Left forelimb (tissue), 1 donor: ENCODE measurements at regions not wholly inside any gene's neighbourhood (a gene's known extent, or its start where the extent isn't known, plus 50 kb on each side); places are given as distances from the start of the nearest gene placed in this dataset.
"Not testable (repeated sequence)": the region's sequence is repeated elsewhere in the genome, so short reads cannot be mapped to it uniquely, and the experiment has no call there.

Experiments used
- DNase-seq: peaks from one replicate; pipeline ENCODE4 v3.0.0-alpha.2; 2018; ENCODE audit warnings: low spot score

DNA sequence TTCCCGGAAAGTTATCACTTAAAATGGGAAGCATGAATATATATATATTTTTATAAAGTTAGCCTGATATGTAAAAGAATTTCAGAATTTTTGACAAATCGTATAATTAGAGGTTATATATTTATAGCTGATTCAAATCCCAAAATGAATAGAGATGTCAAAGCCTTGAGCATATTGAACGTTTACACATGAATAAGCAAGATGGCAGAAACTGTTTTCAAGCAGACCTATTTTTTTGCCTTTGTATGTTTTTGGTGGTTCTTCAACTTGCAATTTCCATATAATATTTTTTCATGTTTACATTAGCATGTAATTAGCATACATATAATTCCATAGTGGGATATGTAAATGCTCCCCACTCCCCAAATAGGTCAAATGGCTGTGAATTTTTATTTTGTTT is 189.9 kb downstream of the PRL start:
- DNase-seq: no peak

DNA sequence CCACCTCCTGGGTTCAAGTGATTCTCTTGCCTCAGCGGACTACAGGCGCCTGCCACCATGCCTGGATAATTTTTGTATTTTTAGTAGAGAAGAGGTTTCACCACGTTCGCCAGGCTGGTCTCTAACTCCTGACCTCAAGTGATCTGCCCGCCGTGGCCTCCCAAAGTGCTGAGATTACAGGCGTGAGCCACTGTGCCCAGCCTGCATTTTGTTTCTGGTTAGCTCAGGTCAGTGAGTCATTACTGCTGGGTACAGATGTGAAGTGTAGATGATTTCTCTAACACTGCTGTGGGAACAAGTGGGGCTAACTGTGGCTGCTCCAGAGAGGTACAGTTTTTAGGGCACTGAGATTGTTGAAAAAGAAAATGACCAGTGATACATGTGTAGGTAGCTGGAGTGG is 188.6 kb downstream of the PRL start:
- no peak for DNase-seq

DNA sequence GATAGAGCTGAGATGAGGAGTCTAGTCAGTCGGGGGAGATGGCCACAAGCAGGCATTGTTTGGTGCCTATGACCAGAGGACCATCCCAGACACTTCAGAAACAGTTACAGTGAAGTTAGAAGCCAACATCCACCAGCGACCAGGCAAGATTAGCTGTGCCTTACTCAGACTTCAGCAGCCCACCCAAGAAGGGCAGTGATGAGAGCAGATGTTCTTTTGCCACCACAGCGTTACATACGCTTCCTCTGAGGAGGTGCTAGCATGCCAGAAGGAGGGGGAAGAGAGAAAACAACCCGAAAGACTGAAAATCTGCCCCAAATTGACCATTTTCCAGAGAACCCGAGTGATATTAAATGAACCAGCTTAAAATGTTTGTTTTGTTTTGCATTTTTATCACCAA is 186.8 kb downstream of the PRL start:
- DNase-seq: no peak

- no peak for DNase-seq
Measured at GRCh38 chr6:22112461-22112860, 184.4 kb downstream of the PRL start.

- no peak for DNase-seq
Measured at GRCh38 chr6:22113026-22113766, 183.6 kb downstream of the PRL start.

GRCh38 chr6:22115559-22115958 is 181.3 kb downstream of the PRL start:
- DNase-seq: no peak

GRCh38 chr6:22117631-22118030 is 179.2 kb downstream of the PRL start:
- no peak for DNase-seq

DNA sequence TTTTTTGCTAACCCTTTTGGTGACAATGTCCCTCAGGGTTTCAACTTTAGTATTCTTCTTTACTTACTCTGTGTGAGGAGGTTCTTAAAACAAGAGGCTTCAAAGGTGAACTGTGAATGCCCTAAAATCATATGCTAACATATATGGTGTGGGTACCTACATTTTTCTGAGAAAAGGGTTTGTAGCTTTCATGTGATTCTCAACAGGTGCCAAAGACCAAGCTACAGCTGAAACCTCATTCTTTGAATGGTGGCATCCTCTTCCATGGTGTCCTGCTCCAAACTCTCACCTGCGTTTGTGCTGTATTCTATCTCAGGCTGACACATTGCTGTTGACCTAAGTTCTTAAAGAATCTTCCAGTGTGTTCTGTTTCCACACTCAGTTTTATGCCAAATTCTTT is 177.3 kb downstream of the PRL start:
- DNase-seq: no peak

DNA sequence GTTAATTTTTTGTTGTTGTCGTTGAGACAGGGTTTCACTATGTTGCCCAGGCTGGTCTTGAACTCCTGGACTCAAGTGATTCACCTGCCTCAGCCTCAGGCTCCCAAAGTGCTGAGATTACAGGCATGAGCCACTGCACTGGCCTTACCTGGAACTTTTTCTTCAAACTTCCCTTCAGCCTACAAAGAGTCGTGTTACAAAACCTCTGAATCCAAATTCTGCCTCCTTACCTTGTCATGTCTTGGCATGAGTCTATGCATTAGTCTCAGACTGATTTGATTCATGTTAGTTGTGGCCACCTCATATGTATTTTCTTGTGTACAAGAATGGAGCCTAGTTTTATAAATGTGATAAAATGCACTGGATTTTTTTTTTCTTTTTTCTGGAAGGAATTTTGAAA is 172.1 kb downstream of the PRL start:
- no peak for DNase-seq

DNA sequence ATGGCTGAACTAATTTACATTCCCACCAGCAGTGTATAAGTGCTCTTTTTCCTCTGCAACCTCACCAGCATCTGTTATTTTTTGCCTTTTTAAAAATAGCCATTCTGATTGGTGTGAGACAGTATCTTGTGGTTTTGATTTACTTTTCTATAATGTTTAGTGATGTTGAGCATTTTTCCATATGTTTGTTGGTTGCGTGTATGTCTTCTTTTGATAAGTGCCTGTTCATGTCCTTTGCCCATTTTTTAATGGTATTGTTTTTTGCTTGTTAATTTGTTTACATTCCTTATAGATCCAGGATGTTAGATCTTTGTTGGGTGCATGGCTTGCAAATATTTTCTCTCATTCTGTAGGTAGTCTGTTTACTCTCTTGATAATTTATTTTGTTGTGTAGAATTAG is 169.9 kb downstream of the PRL start:
- no peak for DNase-seq

DNA sequence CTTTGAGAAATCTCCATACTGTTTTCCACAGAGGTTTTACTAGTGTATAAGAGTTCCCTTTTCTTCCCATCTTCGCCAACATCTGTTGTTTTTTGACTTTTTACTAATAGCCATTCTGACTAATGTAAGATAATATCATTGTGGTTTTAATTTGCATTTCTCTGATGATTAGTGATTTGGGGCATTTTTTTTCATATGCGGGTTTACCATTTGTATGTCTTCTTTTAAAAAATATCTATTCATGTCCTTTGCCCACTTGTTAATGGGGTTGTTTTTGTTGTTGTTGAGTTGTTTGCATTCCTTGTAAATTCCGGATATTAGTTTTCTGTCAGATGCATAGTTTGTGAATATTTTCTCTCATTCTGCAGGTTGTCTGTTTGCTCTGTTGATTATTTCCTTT is 167.1 kb downstream of the PRL start:
- DNase-seq: no peak

GRCh38 chr6:22132656-22133055 is 164.2 kb downstream of the PRL start:
- DNase-seq: no peak

DNA sequence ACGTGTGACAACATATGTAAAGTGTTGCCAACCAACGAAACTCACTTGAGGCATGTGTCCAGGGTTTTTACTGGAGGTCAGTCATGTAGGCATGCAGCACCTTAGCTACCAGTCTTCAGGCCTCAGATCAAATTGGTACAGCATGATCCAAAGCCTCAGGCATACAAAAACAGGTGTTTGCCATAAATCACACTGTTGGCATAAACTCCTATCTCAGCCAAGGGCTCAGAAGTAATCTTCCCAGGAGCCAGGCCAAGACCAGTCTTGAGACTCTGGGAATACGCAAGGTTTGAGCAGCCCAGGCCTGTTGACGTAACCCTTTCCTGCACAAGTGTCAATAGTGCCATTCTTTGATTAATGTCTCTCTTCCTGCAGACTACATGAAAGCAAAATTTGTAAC is 163.5 kb downstream of the PRL start:
- DNase-seq: no peak

DNA sequence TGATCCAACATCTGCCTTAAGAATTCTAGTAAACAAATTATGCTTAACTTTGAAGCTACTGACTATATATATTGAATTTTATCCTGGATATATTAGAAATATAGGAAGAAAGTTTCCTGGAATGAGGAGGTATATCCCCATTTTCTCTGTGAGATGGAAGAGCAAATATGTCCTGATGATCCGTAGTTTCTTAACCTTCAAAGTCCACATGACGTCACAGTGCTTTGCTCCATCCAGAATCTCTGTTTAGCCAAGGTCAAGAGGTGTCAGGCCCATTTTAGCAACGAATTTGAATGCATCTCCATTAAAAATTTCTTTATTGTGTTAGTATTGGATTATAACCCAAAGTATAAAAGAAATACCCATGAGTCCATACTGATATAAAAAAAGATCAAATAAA is 162.5 kb downstream of the PRL start:
- no peak for DNase-seq

- no peak for DNase-seq
Measured at GRCh38 chr6:22135395-22135794, 161.4 kb downstream of the PRL start.

GRCh38 chr6:22140736-22141135 is 156.1 kb downstream of the PRL start:
- not testable (repeated sequence) for DNase-seq

GRCh38 chr6:22141241-22141745 is 155.5 kb downstream of the PRL start:
- no peak for DNase-seq

DNA sequence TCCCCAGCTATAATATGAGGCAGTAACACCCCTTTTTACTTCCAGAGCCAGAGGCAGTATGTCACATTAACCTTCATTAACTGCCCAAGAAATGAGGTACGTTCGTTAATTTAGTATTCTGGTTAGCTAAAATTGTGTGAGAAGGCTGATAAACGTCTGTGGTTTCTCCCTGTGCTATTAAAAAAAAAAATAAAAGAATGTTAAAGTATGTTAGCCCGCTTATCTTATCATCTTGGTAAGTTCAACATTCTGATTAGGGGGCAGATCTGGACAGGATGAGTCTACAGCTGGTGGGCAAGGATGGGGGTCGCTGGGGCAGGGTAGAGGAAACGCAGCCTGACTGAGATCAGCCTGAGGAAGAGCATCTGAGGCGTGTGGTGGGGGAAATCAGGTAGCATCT is 154.0 kb downstream of the PRL start:
- no peak for DNase-seq

- DNase-seq: no peak
Measured at GRCh38 chr6:22145376-22145775, 151.5 kb downstream of the PRL start.

DNA sequence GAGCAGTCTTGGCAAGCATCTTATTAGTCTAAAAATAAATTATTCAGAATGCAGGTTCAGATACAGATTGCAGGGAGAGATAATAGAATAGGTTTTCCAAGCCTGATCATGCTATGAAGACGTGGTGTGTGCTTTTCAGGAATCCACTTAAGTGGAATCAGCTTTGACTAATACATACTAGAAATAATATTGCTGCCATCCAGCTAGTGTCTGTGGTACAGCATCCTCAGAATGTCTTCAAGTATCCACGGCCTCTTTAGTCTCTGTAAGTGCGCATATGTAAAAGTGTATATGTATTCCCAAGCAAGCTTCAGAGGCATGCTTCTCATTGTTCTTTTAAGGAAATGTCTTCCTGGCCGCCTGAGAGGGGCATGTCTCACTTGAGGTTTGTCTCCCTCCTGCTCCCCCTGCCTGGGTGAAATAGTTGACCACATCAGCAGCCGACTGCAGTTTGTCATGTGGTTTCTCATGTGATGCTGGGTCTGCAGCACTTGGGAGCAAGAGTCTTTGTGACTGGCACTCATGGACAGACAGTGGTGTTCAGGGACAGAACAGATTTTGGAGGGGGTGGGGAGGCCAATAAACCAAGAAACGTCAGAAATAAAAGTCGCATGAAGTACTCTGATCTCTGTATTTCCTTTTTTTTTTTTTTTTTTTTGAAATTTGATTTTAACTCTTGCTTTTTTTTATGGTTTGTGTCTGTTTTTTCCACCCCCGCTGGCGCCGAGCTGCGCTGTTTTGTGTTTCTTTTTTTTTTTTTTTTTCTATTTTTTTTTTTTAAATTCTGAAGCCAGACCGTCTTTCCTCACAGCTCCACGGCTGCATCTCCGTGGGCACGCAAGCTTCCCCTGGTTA is 150.8 kb downstream of the PRL start:
- DNase-seq: peak; percentile 74

- DNase-seq: no peak
Measured at GRCh38 chr6:22146678-22146930, 150.2 kb downstream of the PRL start.

- DNase-seq: peak; percentile 72
Measured at GRCh38 chr6:22146931-22147701, 149.7 kb downstream of the PRL start.
